CD4-positive, alpha-beta T cell treated with Interleukin-6 for 4 hours (primary cell): ENCODE measurements at regions not wholly inside any gene's neighbourhood (a gene's known extent, or its start where the extent isn't known, plus 50 kb on each side); places are given as distances from the start of the nearest gene placed in this dataset.

Experiments
- DNase-seq: peaks from one replicate; pipeline ENCODE4 v3.0.0-alpha.2; 2020; ENCODE audit warnings: mixed read lengths

DNA sequence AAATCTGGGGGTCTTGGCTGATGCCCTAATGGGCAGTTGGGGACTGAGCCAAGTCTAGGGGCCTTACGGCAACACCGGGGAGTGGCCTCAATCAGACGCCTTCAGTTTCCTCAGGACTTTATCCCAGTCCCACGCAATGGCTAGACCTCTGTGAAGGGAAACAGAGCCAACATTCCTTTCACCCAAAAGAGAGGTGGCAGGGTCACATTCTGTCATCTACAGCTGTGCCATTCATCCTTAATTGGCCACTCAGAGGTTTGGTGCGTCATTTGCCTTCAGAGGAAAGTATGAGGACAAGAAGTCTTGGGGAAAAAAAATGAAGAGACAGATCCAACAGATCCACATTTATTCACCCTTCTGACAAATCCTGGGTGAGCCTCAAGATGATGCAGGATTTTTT, 166.9 kb upstream of the AVPR1A start:
- no peak for DNase-seq

DNA sequence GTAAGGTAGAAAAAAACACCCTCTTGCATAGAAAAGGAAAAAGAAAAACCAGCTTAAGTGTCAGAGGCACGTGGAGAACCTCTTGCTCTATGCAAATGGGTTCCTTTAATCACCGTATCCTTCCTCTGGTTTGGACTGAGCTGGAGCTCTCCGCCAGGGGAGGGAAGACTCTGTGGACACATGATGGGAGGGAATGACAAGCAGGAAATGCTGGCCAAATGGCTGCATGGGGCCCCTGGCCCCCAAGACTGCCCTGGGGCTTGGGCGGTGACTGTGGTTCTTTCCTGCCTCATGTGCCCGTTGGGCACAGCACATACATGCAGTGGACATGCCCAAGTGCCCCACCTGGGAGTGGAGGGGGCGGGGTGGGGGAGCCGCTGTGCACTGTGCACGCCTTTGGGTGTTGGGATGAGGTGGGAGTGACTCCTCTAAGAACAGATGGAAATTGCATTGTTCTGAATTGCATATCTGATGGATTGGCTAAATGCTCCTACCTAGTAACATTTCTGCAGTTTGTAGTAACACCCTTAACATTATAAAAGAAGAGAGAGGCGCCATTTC, 166.4 kb upstream of the AVPR1A start:
- DNase-seq = no peak

DNA sequence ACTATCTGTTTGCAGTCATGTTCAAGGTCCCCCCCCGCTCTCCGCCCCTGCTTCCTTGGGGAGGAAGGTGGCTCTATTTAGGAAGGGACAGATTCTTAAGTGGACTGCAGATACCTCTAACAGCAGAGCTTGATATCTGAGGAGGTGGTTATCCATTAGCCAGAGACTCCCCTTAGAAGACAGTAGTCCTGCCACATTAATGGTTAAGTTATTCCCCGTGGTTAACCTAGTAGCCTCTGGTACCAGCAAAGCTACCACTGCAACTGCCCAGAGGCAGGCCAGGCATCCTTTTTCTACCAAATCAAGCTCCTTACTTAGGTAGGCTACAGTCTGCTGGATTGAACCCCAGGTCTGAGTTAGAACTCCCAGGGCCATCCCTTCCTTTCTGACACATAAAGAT, 162.1 kb upstream of the AVPR1A start:
- no peak for DNase-seq

- no peak for DNase-seq
Measured at GRCh38 chr12:63308671-63309070, 157.7 kb upstream of the AVPR1A start.

GRCh38 chr12:63307849-63308248, 156.8 kb upstream of the AVPR1A start:
- DNase-seq = no peak

- no peak for DNase-seq
Measured at GRCh38 chr12:63305901-63306875, 155.2 kb upstream of the AVPR1A start.

GRCh38 chr12:63304887-63305316, 153.9 kb upstream of the AVPR1A start:
- DNase-seq = no peak

DNA sequence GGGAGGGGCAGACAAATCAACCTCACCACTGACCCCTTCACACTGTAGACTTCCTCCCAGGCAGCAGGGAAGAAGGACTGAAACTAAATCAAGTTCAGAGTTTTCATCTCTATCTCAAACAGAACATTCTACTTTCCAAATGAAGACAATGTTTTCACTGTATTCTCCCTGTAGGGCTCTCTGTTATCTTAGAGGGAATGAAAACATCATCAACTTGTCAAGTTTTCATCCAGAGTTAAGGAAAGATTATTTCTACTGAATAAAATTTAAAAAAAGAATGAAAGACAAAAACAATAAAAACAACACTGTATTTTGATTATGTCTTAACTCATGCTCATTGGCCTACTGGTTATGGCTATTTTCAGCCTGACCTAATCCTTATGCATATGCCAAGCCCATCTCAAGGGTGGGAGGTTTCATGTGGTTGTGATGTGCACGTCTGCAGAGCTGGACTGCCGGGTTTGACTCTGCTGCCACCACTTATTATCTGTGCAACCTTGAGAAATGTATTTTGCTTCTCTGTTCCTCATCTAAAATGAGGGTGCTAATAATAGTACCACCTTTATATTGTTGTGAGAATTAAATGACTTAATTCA, 152.0 kb upstream of the AVPR1A start:
- no peak for DNase-seq

DNA sequence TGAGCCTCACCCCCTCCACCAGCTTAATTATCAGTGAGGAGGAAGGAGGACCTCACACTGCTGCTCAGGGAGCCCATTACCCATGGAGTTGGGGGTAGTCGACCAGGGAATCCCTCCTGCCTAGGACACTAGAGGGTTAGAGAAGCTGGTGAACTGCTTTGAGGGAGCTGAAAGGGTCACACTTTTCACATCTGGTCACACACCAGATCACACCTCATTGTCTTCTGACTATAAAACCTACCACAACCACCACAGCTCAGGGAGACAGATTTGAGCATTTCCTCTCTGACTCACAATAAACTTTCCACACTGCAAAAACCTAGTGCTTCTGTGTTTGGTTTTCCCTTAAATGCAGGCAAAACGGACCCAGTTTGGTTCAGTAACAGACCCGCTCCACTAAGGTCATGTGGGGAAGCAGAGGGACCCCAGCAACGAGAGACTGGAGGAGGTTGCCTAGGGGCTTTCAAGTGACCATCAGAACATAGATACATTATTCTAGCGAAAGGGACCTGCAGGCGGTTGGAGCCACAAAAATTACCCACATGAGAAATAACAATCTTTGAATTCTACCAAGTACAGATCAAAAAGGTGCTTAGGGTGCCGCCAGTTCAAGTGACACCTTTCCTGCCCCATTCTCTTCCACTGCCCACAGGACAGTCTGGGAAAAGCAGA, 151.4 kb upstream of the AVPR1A start:
- DNase-seq = no peak

DNA sequence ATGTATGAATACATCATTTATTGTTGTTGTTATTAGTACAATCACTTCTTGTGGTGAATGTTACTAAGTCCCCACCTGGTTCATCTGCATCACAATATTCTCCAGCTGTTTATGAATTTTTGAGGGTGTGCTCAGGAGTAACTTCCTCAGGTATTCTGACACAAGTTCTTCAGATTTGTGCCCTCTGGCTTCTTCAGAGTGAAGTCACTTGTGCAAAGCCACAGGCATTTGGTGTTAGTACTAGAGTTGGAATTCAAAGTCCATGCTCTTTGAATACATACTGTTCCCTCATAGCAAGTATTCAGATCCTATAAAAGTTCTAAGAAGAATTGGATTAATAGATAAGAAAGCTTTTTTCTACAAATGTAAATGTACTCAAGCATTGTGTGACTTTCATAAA, 150.3 kb upstream of the AVPR1A start:
- no peak for DNase-seq

DNA sequence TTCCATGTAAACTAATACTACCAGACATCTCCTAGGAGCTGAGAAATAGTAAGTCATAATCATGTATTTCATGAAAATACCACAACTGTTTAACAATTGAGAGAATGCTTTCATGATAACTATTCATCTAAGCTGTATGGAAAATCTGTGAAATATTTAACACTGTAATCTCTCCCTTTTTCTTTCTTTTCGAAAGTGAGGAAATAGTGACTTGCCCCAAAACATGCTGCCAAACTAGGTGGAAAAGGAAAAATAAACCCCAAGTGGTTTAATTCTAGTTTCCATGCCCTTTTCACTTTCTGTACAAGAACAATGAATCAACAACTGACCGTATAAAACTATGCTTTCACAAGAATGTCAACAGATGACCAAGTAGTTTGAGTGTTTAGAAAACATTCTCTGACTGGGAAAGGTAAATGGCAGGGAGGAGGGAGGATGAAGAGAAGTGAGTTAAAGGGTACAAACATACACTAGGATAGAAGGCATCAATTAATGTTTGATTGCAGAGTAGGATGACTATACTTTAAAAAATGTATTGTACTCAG, 147.5 kb upstream of the AVPR1A start:
- DNase-seq = no peak

- DNase-seq = no peak
Measured at GRCh38 chr12:63294327-63294632, 143.3 kb upstream of the AVPR1A start.

- no peak for DNase-seq
Measured at GRCh38 chr12:63292471-63293221, 141.6 kb upstream of the AVPR1A start.

DNA sequence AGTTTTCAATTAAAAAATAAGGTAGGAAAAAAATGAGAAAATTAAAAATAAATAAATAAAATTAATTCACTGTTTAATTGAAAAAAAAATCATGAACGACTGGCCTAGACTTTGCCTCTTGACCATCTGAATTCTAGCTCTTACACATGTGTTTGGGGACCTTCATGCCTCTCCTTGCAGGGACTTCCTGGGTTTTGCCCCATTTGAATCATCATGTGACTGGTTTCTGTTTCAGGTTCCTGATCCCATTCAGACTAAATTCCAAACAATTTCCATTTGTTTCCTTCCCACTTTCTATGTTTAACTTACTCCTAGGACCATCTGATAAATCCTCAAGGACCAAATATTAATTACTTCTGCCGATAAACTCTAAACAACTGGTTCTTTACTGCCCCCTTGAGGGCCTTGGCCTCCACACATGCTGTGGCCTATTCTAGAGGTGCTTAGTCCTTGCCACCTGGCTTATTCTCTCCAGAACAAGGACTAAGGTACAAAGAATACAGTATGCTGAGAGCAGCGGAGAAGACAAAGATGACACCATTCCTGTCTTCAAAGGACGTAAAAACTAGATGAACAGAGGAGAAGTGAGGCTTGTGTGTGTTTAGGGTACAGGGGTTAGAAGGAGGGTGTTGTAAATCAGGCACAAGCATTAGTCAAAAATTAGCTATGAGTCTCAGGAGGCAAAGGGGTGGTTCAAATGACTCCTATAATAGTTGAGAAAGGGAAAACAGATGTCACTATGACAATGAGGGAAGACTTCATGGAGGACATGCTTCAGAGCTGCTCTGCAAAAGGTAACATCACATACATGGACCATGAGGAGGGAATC, 125.8 kb upstream of the AVPR1A start:
- DNase-seq = no peak

- no peak for DNase-seq
Measured at GRCh38 chr12:63266988-63267387, 116.0 kb upstream of the AVPR1A start.

GRCh38 chr12:63264629-63265028, 113.6 kb upstream of the AVPR1A start:
- DNase-seq = no peak

- DNase-seq = no peak
Measured at GRCh38 chr12:63250486-63250885, 99.5 kb upstream of the AVPR1A start.

GRCh38 chr12:63238892-63239291, 87.9 kb upstream of the AVPR1A start:
- no peak for DNase-seq

DNA sequence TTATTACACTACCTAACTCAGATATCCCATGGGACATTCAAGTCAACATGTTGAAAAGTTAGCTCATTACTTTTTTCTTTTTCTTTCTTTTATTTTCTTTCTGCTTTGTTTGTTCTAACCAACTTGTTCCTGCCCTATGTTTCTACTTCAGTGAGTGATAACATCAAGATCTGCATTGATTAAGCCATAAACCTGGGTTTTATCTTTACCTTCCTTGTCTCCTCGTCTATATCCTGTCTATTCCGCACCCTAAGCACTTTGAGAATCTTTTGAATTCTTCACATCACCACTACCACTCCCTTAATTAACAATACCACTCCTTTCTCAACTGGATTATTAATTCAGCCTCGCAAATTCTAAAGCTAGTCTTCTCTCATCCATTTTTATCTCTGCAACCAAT, 81.9 kb upstream of the AVPR1A start:
- no peak for DNase-seq

- no peak for DNase-seq
Measured at GRCh38 chr12:63228853-63229252, 77.9 kb upstream of the AVPR1A start.

- no peak for DNase-seq
Measured at GRCh38 chr12:63226792-63227463, 75.9 kb upstream of the AVPR1A start.
